Natural killer cell (primary cell): ENCODE measurements at regions not wholly inside any gene's neighbourhood (a gene's known extent, or its start where the extent isn't known, plus 50 kb on each side); places are given as distances from the start of the nearest gene placed in this dataset.
"Not testable (repeated sequence)": the region's sequence is repeated elsewhere in the genome, so short reads cannot be mapped to it uniquely, and the experiment has no call there.

Experiments used
- ATAC-seq, 3 donors: fragments of 150-1000 bp in 2 of 3; fragments of 200-7000 bp in 1 of 3; cut with Tn5 transposase; 1 replicate in 1 of 3; 2 replicates in 2 of 3; pipeline ENCODE4 v1.10.0; 2021; ENCODE audit warnings: mild to moderate bottlenecking in 2 of 3, moderate library complexity in 2 of 3
- DNase-seq, 2 donors: peaks; one replicate each; pipeline versions ENCODE4 v3.0.0 to v3.0.0-alpha.2; 2013 to 2021; ENCODE audit warnings: mixed read lengths in 1 of 2
- H3K27ac ChIP-seq: one replicate; pipeline ENCODE4 v1.5.1; 2013; ENCODE audit warnings: mild to moderate bottlenecking, low read length
- H3K27me3 ChIP-seq: one replicate; pipeline ENCODE4 v1.6.1; 2013; ENCODE audit warnings: low read length; ENCODE audit not compliant: control insufficient read depth, insufficient read depth
- H3K36me3 ChIP-seq: one replicate; pipeline ENCODE4 v1.6.1; 2013; ENCODE audit warnings: low read length; ENCODE audit not compliant: control insufficient read depth, insufficient read depth
- H3K4me1 ChIP-seq: one replicate; pipeline ENCODE4 v1.6.1; 2013; ENCODE audit warnings: low read length; ENCODE audit not compliant: control insufficient read depth, insufficient read depth
- H3K4me3 ChIP-seq: one replicate; pipeline ENCODE4 v1.5.1; 2013; ENCODE audit warnings: low read length
- H3K9me3 ChIP-seq: one replicate; pipeline ENCODE4 v1.6.1; 2013; ENCODE audit warnings: low read length; ENCODE audit not compliant: control insufficient read depth, insufficient read depth
- H3K27ac Mint-ChIP-seq, 2 donors: one replicate each; pipeline ENCODE4 v1.8.0; 2022; ENCODE audit warnings: mild to moderate bottlenecking in 2 of 2, mixed read lengths in 2 of 2, moderate library complexity in 1 of 2
- H3K27me3 Mint-ChIP-seq, 2 donors: one replicate each; pipeline ENCODE4 v1.8.0; 2022; ENCODE audit warnings: low read depth in 2 of 2, mixed read lengths in 2 of 2
- H3K36me3 Mint-ChIP-seq: one replicate; pipeline ENCODE4 v1.8.0; 2022; ENCODE audit warnings: mixed read lengths
- H3K4me1 Mint-ChIP-seq, 2 donors: one replicate each; pipeline ENCODE4 v1.8.0; 2022; ENCODE audit warnings: mixed read lengths in 2 of 2
- H3K4me3 Mint-ChIP-seq: one replicate; pipeline ENCODE4 v1.8.0; 2022; ENCODE audit warnings: mild to moderate bottlenecking, moderate library complexity, mixed read lengths
- H3K9me3 Mint-ChIP-seq, 2 donors: one replicate each; pipeline ENCODE4 v1.8.0; 2022; ENCODE audit warnings: mixed read lengths in 2 of 2
- WGBS: methylation state at CpG from one replicate; pipeline ENCODE4 v1.1.7; 2013; ENCODE audit warnings: missing lambda C conversion rate; ENCODE audit not compliant: insufficient coverage; 5-methylcytosine and 5-hydroxymethylcytosine counted together
- intact Hi-C: fragments of 100-400 bp; cut with micrococcal nuclease; formaldehyde crosslinking; loops from one replicate; pipeline ENCODE4 v1.14.2; 2022
- TF ChIP-seq, protein P1 (sequence below): fragments of 200-600 bp; IDR thresholded peaks from one replicate; pipeline ENCODE4 v1.8.0; 2022; ENCODE audit warnings: antibody characterized with exemption

DNA sequence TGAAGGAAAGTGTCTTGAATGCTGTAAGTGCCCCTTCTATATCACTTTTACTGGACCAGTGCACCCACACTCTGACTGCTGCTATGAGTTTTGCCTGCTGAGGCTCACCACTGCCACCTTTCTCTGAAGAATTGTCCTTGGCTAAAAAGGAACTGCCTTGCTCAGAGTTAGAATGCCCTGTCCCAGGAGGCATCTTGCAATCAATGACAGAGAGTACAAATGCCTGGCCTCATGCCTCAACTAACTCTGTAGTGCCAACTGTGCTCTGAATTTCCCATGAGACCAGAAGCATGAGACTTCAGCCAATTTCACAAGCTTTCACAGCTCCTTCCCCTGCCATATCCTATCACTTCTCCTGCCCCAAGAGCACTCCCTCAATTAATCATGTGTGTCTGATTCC, 569.7 kb downstream of the ZNF608 start:
- no peaks in the 10 kb centered on the region for H3K27me3 ChIP-seq
- Mint-ChIP-seq H3K36me3 (no peaks in the 10 kb centered on the region), H3K27me3 (no peaks in the 10 kb centered on the region), H3K9me3 (peaks cover 2 to 9% of the 10 kb centered on the region in 2 donors), H3K4me1 (no peaks in the 10 kb centered on the region), H3K27ac (no peak overlapping the region), H3K4me3 (no peak overlapping the region)
- intact Hi-C loops: no loop called here
- ATAC-seq (no peak), DNase-seq (no peak)
- no peak overlapping the region for H3K27ac ChIP-seq
- TF ChIP-seq, protein P1, sequence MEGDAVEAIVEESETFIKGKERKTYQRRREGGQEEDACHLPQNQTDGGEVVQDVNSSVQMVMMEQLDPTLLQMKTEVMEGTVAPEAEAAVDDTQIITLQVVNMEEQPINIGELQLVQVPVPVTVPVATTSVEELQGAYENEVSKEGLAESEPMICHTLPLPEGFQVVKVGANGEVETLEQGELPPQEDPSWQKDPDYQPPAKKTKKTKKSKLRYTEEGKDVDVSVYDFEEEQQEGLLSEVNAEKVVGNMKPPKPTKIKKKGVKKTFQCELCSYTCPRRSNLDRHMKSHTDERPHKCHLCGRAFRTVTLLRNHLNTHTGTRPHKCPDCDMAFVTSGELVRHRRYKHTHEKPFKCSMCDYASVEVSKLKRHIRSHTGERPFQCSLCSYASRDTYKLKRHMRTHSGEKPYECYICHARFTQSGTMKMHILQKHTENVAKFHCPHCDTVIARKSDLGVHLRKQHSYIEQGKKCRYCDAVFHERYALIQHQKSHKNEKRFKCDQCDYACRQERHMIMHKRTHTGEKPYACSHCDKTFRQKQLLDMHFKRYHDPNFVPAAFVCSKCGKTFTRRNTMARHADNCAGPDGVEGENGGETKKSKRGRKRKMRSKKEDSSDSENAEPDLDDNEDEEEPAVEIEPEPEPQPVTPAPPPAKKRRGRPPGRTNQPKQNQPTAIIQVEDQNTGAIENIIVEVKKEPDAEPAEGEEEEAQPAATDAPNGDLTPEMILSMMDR: no peak
- H3K36me3 ChIP-seq: no peaks in the 10 kb centered on the region
- H3K4me1 ChIP-seq: no peaks in the 10 kb centered on the region
- H3K4me3 ChIP-seq: no peak overlapping the region
- no peaks in the 10 kb centered on the region for H3K9me3 ChIP-seq

DNA sequence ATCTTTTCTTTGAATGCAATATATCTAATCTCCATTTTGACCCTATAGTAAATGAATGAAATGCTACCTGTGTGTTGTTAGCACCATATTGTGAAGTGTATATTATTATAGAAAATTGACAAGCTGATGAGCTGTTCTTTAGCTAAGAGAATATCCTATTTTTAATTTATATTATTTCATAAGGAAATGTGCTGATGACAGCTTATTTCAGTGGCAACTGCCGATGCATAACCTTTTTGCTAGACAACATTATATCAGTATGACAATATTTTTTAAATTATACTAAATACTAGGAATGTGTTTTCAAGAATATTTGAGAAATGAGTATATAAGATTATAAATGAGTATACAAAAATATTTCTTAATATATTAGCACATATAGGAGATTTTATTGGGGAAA, 573.1 kb downstream of the ZNF608 start:
- H3K27ac ChIP-seq: no peak overlapping the region
- no CpG with 5 or more reads among the region's 1 CpG for WGBS
- intact Hi-C loops: no loop called here
- H3K27me3 ChIP-seq: no peaks in the 10 kb centered on the region
- Mint-ChIP-seq H3K4me1 (no peaks in the 10 kb centered on the region), H3K36me3 (no peaks in the 10 kb centered on the region), H3K4me3 (no peak overlapping the region), H3K27me3 (no peaks in the 10 kb centered on the region), H3K9me3 (peaks cover 3 to 8% of the 10 kb centered on the region in 2 donors), H3K27ac (no peak overlapping the region)
- ATAC-seq (no peak), DNase-seq (no peak)
- H3K36me3 ChIP-seq: no peaks in the 10 kb centered on the region
- H3K9me3 ChIP-seq: no peaks in the 10 kb centered on the region
- TF ChIP-seq, protein P1: no peak
- no peaks in the 10 kb centered on the region for H3K4me1 ChIP-seq
- H3K4me3 ChIP-seq: no peak overlapping the region

DNA sequence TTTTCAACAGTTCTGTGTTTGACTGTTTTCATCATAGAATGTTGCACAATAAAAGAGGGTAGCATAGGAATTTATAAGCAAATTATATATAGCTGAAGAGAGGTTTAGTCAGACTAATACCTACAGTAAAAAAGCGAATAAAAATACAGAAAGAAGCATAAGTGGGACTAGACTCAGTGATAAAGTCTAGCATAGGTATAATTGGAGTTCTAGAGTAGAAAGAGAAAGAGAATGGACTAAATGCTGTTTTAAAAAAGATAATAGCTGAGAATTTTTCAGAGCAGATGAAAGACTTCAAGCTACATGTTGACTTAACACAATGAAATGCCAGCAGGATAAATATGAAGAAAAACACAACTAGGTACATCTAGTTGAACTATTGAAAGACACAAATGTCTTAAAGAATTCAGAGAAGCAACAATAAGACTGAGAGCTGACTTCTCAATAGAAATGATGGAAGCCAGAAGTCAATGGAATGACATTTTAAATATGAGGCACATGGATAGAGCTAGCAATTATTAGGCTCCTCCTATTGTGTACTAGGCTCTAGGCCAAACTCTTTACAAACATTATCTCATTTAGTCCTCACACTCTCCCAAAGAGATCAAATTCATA, 573.9 kb downstream of the ZNF608 start:
- H3K27ac ChIP-seq: no peak overlapping the region
- 100% methylated on average over 1 of the region's 1 CpG for WGBS
- Mint-ChIP-seq H3K36me3 (no peaks in the 10 kb centered on the region), H3K4me1 (no peaks in the 10 kb centered on the region), H3K9me3 (peaks cover 7 to 9% of the 10 kb centered on the region in 2 donors), H3K4me3 (no peak overlapping the region), H3K27me3 (no peaks in the 10 kb centered on the region), H3K27ac (no peak overlapping the region)
- ATAC-seq (no peak), DNase-seq (no peak)
- no peaks in the 10 kb centered on the region for H3K36me3 ChIP-seq
- TF ChIP-seq, protein P1: no peak
- H3K4me1 ChIP-seq: no peaks in the 10 kb centered on the region
- intact Hi-C loops: no loop called here
- no peaks in the 10 kb centered on the region for H3K27me3 ChIP-seq
- no peaks in the 10 kb centered on the region for H3K9me3 ChIP-seq
- no peak overlapping the region for H3K4me3 ChIP-seq

DNA sequence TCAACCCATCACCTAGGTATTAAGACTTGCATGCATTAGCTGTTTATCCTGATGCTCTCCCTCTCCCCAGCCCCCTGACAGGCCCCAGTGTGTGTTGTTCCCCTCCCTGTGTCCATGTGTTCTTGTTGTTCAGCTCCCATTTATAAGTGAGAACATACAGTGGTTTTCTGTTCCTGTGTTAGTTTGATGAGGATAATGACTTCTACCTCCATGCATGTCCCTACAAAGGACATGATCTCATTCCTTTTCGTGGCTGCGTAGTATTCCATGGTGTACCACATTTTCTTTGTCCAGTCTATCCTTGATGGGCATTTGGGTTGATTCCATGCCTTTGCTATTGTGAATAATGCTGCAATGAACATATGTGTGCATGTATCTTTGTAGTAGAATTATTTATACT, 578.3 kb downstream of the ZNF608 start:
- H3K4me1 ChIP-seq, intact Hi-C loops, H3K4me1 Mint-ChIP-seq, H3K27ac ChIP-seq, H3K27ac Mint-ChIP-seq, H3K27me3 ChIP-seq, H3K9me3 ChIP-seq, H3K27me3 Mint-ChIP-seq, H3K4me3 ChIP-seq, H3K36me3 Mint-ChIP-seq, H3K4me3 Mint-ChIP-seq, H3K36me3 ChIP-seq, ATAC-seq, DNase-seq: not testable (repeated sequence)
- peaks cover 7 to 11% of the 10 kb centered on the region in 2 donors for H3K9me3 Mint-ChIP-seq
- 92% methylated on average over 2 of the region's 2 CpGs for WGBS
